Endodermal cell (in vitro differentiated cells): ENCODE measurements at regions not wholly inside any gene's neighbourhood (a gene's known extent, or its start where the extent isn't known, plus 50 kb on each side); places are given as distances from the start of the nearest gene placed in this dataset.

Experiments
- DNase-seq: peaks from one replicate; pipeline ENCODE4 v3.0.0-alpha.2; 2017
- H3K27ac ChIP-seq: 2 replicates; pipeline ENCODE4 v1.5.1; 2013; ENCODE audit warnings: mild to moderate bottlenecking, low read depth, low read length, moderate library complexity
- H3K27me3 ChIP-seq: 2 replicates; pipeline ENCODE4 v1.6.1; 2013; ENCODE audit warnings: mild to moderate bottlenecking, low read length, moderate library complexity; ENCODE audit not compliant: insufficient read depth, control insufficient read depth, poor library complexity, severe bottlenecking
- H3K36me3 ChIP-seq: 2 replicates; pipeline ENCODE4 v1.7.0; 2013; ENCODE audit warnings: mild to moderate bottlenecking, low read length, moderate library complexity; ENCODE audit not compliant: control insufficient read depth, insufficient read depth
- H3K4me1 ChIP-seq: one replicate; pipeline ENCODE4 v1.7.0; 2013; ENCODE audit warnings: low read length; ENCODE audit not compliant: control insufficient read depth, insufficient read depth
- H3K4me3 ChIP-seq: 2 replicates; pipeline ENCODE4 v1.5.1; 2013; ENCODE audit warnings: mild to moderate bottlenecking, low read length, moderate library complexity
- H3K9ac ChIP-seq: 2 replicates; pipeline ENCODE4 v1.6.1; 2013; ENCODE audit warnings: mild to moderate bottlenecking, low read length, moderate library complexity; ENCODE audit not compliant: poor library complexity, severe bottlenecking; ENCODE audit errors: extremely low read depth
- H3K9me3 ChIP-seq: 2 replicates; pipeline ENCODE4 v1.6.1; 2013; ENCODE audit warnings: mild to moderate bottlenecking, low read length, moderate library complexity; ENCODE audit not compliant: control insufficient read depth
- H3K27ac Mint-ChIP-seq: 2 replicates; pipeline ENCODE4 v1.8.0; 2020; ENCODE audit warnings: mixed read lengths
- H3K27me3 Mint-ChIP-seq: 2 replicates; pipeline ENCODE4 v1.8.0; 2021; ENCODE audit warnings: mild to moderate bottlenecking, mixed read lengths; ENCODE audit not compliant: insufficient read depth
- H3K36me3 Mint-ChIP-seq: 2 replicates; pipeline ENCODE4 v1.8.0; 2020; ENCODE audit warnings: low read depth, mixed read lengths
- H3K4me1 Mint-ChIP-seq: 2 replicates; pipeline ENCODE4 v1.8.0; 2020; ENCODE audit warnings: mixed read lengths
- H3K4me3 Mint-ChIP-seq: 2 replicates; pipeline ENCODE4 v1.8.0; 2020; ENCODE audit warnings: mild to moderate bottlenecking, moderate library complexity, mixed read lengths
- H3K9me3 Mint-ChIP-seq: 2 replicates; pipeline ENCODE4 v1.8.0; 2020; ENCODE audit warnings: mild to moderate bottlenecking, mixed read lengths
- CTCF ChIP-seq: fragments of 200-600 bp; sonication (generic); conservative IDR thresholded peaks from 2 replicates; pipeline ENCODE4 v1.5.0; 2021; ENCODE audit warnings: antibody characterized with exemption, mild to moderate bottlenecking
- WGBS, 2 experiments: methylation state at CpG; one replicate each; pipeline versions ENCODE4 v1.1.5 to v1.1.7; 2013; ENCODE audit warnings: missing lambda C conversion rate in 2 of 2, mixed read lengths in 1 of 2; ENCODE audit not compliant: insufficient coverage in 1 of 2, insufficient read length in 1 of 2; 5-methylcytosine and 5-hydroxymethylcytosine counted together

- WGBS, 2 experiments: 74 to 83% methylated on average over 1 of the region's 1 CpG
- Histone ChIP-seq H3K9me3 (peaks cover 29% of the 10 kb centered on the region), H3K27ac (no peak overlapping the region), H3K27me3 (no peaks in the 10 kb centered on the region), H3K36me3 (no peaks in the 10 kb centered on the region), H3K4me1 (no peaks in the 10 kb centered on the region), H3K4me3 (peak overlapping the region; percentile 32), H3K9ac (no peak overlapping the region)
- Mint-ChIP-seq H3K4me1 (no peaks in the 10 kb centered on the region), H3K9me3 (peaks cover 59% of the 10 kb centered on the region), H3K27me3 (no peaks in the 10 kb centered on the region), H3K36me3 (peaks cover 7% of the 10 kb centered on the region), H3K4me3 (peak overlapping the region; percentile 72), H3K27ac (peak overlapping the region; percentile 97)
- DNase-seq: peak; percentile 70
- no peak for TF ChIP-seq CTCF
Observed at GRCh38 chr4:144809056-144809640, 163.2 kb downstream of the HHIP start.

- peaks cover 5% of the 10 kb centered on the region for H3K9me3 ChIP-seq
- peaks cover 29% of the 10 kb centered on the region for H3K9me3 Mint-ChIP-seq
- H3K9ac ChIP-seq: no peak overlapping the region
- no peak overlapping the region for H3K4me3 ChIP-seq
- peaks cover 1% of the 10 kb centered on the region for H3K36me3 Mint-ChIP-seq
- no peaks in the 10 kb centered on the region for H3K4me1 Mint-ChIP-seq
- no peak for DNase-seq
- no peak overlapping the region for H3K27ac ChIP-seq
- H3K4me1 ChIP-seq: no peaks in the 10 kb centered on the region
- no peak overlapping the region for H3K4me3 Mint-ChIP-seq
- TF ChIP-seq CTCF: no peak
- no peaks in the 10 kb centered on the region for H3K36me3 ChIP-seq
- no peaks in the 10 kb centered on the region for H3K27me3 Mint-ChIP-seq
- no peaks in the 10 kb centered on the region for H3K27me3 ChIP-seq
- H3K27ac Mint-ChIP-seq: no peak overlapping the region
Observed at GRCh38 chr4:144816668-144817067, 170.7 kb downstream of the HHIP start.

- peaks cover 25% of the 10 kb centered on the region for H3K9me3 Mint-ChIP-seq
- no peak overlapping the region for H3K4me3 Mint-ChIP-seq
- no peak for TF ChIP-seq CTCF
- no peak for DNase-seq
- H3K27ac ChIP-seq: no peak overlapping the region
- H3K27me3 Mint-ChIP-seq: no peaks in the 10 kb centered on the region
- no peaks in the 10 kb centered on the region for H3K27me3 ChIP-seq
- no peaks in the 10 kb centered on the region for H3K36me3 ChIP-seq
- no peak overlapping the region for H3K27ac Mint-ChIP-seq
- no peak overlapping the region for H3K4me3 ChIP-seq
- no peak overlapping the region for H3K9ac ChIP-seq
- H3K4me1 ChIP-seq: no peaks in the 10 kb centered on the region
- H3K36me3 Mint-ChIP-seq: peaks cover 1% of the 10 kb centered on the region
- H3K9me3 ChIP-seq: peaks cover 5% of the 10 kb centered on the region
- no peaks in the 10 kb centered on the region for H3K4me1 Mint-ChIP-seq
Observed at GRCh38 chr4:144817081-144817480, 171.1 kb downstream of the HHIP start.
